HG02678 (cell line): ENCODE measurements at regions not wholly inside any gene's neighbourhood (a gene's known extent, or its start where the extent isn't known, plus 50 kb on each side); places are given as distances from the start of the nearest gene placed in this dataset.
"Not testable (repeated sequence)": the region's sequence is repeated elsewhere in the genome, so short reads cannot be mapped to it uniquely, and the experiment has no call there.

Source experiments
- ATAC-seq: cut with Tn5 transposase; IDR thresholded peaks from one replicate; pipeline ENCODE4 v1.9.1; 2021; ENCODE audit warnings: mild to moderate bottlenecking, moderate library complexity; ENCODE audit not compliant: unreplicated experiment

GRCh38 chrX:110511238-110511637 is 152.6 kb downstream of the RTL9 start:
- no peak for ATAC-seq

GRCh38 chrX:110512341-110512740 is 153.7 kb downstream of the RTL9 start:
- ATAC-seq = no peak

- ATAC-seq = no peak
Measured at GRCh38 chrX:110514509-110514908, 155.9 kb downstream of the RTL9 start.

GRCh38 chrX:110519501-110519900 is 160.9 kb downstream of the RTL9 start:
- no peak for ATAC-seq

GRCh38 chrX:110519906-110520452 is 161.3 kb downstream of the RTL9 start:
- no peak for ATAC-seq

- not testable (repeated sequence) for ATAC-seq
Measured at GRCh38 chrX:110520652-110521051, 162.0 kb downstream of the RTL9 start.

- ATAC-seq = no peak
Measured at GRCh38 chrX:110531873-110532580, 173.4 kb downstream of the RTL9 start.

GRCh38 chrX:110532581-110532931 is 173.9 kb downstream of the RTL9 start:
- no peak for ATAC-seq

GRCh38 chrX:110536816-110537215 is 178.2 kb downstream of the RTL9 start:
- no peak for ATAC-seq

GRCh38 chrX:110541266-110541665 is 182.6 kb downstream of the RTL9 start:
- ATAC-seq = no peak

- not testable (repeated sequence) for ATAC-seq
Measured at GRCh38 chrX:110550854-110551253, 192.2 kb downstream of the RTL9 start.

- no peak for ATAC-seq
Measured at GRCh38 chrX:110557864-110558263, 199.2 kb downstream of the RTL9 start.

GRCh38 chrX:110558406-110558805 is 199.8 kb downstream of the RTL9 start:
- ATAC-seq = no peak

GRCh38 chrX:110561034-110561433 is 202.4 kb downstream of the RTL9 start:
- ATAC-seq = no peak

- no peak for ATAC-seq
Measured at GRCh38 chrX:110563282-110563681, 204.6 kb downstream of the RTL9 start.

GRCh38 chrX:110568441-110568840 is 209.8 kb downstream of the RTL9 start:
- no peak for ATAC-seq

- ATAC-seq = no peak
Measured at GRCh38 chrX:110569506-110569905, 210.9 kb downstream of the RTL9 start.

GRCh38 chrX:110578270-110578669 is 217.3 kb downstream of the CHRDL1 start:
- ATAC-seq = no peak

- no peak for ATAC-seq
Measured at GRCh38 chrX:110584083-110584482, 211.5 kb downstream of the CHRDL1 start.

GRCh38 chrX:110588164-110588563 is 207.5 kb downstream of the CHRDL1 start:
- ATAC-seq = no peak

- no peak for ATAC-seq
Measured at GRCh38 chrX:110588853-110589252, 206.8 kb downstream of the CHRDL1 start.

- ATAC-seq = no peak
Measured at GRCh38 chrX:110600745-110601310, 194.8 kb downstream of the CHRDL1 start.

GRCh38 chrX:110614596-110614995 is 181.0 kb downstream of the CHRDL1 start:
- ATAC-seq = no peak
